Lung (tissue), 11 donors: ENCODE measurements at regions not wholly inside any gene's neighbourhood (a gene's known extent, or its start where the extent isn't known, plus 50 kb on each side); places are given as distances from the start of the nearest gene placed in this dataset.
"Not testable (repeated sequence)": the region's sequence is repeated elsewhere in the genome, so short reads cannot be mapped to it uniquely, and the experiment has no call there.

Experiments
- ATAC-seq: fragments of 200-7000 bp; cut with Tn5 transposase; one replicate; pipeline ENCODE4 v1.9.1; 2020; ENCODE audit warnings: moderate number of reproducible peaks; ENCODE audit not compliant: insufficient read depth, low FRiP score
- DNase-seq, 3 donors: peaks; one replicate each; pipeline ENCODE4 v3.0.0-alpha.2; 2013 to 2017
- H3K27ac ChIP-seq, 2 donors: one replicate each; pipeline ENCODE4 v1.5.1; 2013; ENCODE audit warnings: mild to moderate bottlenecking in 2 of 2, moderate library complexity in 2 of 2, control low read depth in 1 of 2, inconsistent platforms in 1 of 2, low read depth in 1 of 2, low read length in 1 of 2
- H3K27me3 ChIP-seq, 3 donors: one replicate each; pipeline ENCODE4 v1.5.1; 2013; ENCODE audit warnings: low read length in 2 of 3; ENCODE audit not compliant: control insufficient read depth in 3 of 3, insufficient read depth in 3 of 3
- H3K36me3 ChIP-seq, 4 donors: one replicate each; pipeline ENCODE4 v1.5.1; 2013; ENCODE audit warnings: low read length in 4 of 4, mild to moderate bottlenecking in 1 of 4, moderate library complexity in 1 of 4; ENCODE audit not compliant: control insufficient read depth in 4 of 4, insufficient read depth in 4 of 4
- H3K4me1 ChIP-seq, 5 donors: one replicate each; pipeline ENCODE4 v1.5.1; 2013; ENCODE audit warnings: low read length in 5 of 5, mild to moderate bottlenecking in 2 of 5, moderate library complexity in 1 of 5; ENCODE audit not compliant: control insufficient read depth in 5 of 5, insufficient read depth in 5 of 5
- H3K4me3 ChIP-seq: one replicate; pipeline ENCODE4 v1.5.1; 2013; ENCODE audit warnings: mild to moderate bottlenecking, control low read depth, moderate library complexity
- H3K9ac ChIP-seq, 2 donors: one replicate each; pipeline ENCODE4 v1.5.1; 2013; ENCODE audit warnings: low read length in 2 of 2, control low read depth in 1 of 2; ENCODE audit not compliant: insufficient read depth in 1 of 2
- H3K9me3 ChIP-seq, 4 donors: one replicate each; pipeline ENCODE4 v1.5.1; 2013; ENCODE audit warnings: low read length in 3 of 4, mild to moderate bottlenecking in 1 of 4, moderate library complexity in 1 of 4; ENCODE audit not compliant: control insufficient read depth in 4 of 4, insufficient read depth in 3 of 4
- CTCF ChIP-seq: IDR thresholded peaks from 2 replicates; pipeline ENCODE4 v1.5.1; 2012; ENCODE audit warnings: mild to moderate bottlenecking; ENCODE audit errors: control extremely low read depth, extremely low read depth
- WGBS, 2 donors: extraction: QIAGEN DNeasy Blood & Tissue Kit; methylation state at CpG; one replicate each; pipeline ENCODE4 v1.1.7; 2013; 5-methylcytosine and 5-hydroxymethylcytosine counted together
- donor health status: control.
- donor health status: control.
- donor health status: Bipolar disorder and iron deficiency.
- donor health status: healthy.
- donor health status: DM: yes; HTN: yes; CAD: no.

DNA sequence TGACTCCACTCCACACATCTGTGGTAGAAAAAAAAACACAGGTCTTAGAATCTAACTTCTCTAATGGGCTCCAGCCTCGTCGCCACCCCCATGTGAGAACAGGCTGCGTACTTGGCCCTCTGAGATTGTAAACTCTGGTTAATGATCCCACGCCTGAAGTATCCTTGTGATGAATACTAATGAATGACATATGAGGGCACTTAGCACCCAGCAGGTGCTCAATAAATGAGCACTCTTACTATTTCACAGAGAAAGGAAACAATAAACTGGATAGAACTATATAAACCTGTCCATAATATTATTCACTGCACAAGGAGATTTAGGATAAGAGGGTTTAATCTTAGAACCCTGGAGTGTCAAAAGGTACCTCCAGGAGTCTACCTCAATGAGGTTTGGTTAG is 310.1 kb upstream of the HNRNPA3 start:
- no peak overlapping the region for H3K4me3 ChIP-seq
- no peak overlapping the region for H3K27ac ChIP-seq
- no peaks in the 10 kb centered on the region for H3K27me3 ChIP-seq
- DNase-seq (no peak), ATAC-seq (no peak)
- H3K4me1 ChIP-seq = peaks cover 0 to 4% (median 0%) of the 10 kb centered on the region in 5 donors
- no peaks in the 10 kb centered on the region for H3K9me3 ChIP-seq
- 67 to 87% methylated on average over 4 of the region's 4 CpGs for WGBS, 2 donors
- no peaks in the 10 kb centered on the region for H3K36me3 ChIP-seq
- TF ChIP-seq CTCF = no peak
- no peak overlapping the region for H3K9ac ChIP-seq

DNA sequence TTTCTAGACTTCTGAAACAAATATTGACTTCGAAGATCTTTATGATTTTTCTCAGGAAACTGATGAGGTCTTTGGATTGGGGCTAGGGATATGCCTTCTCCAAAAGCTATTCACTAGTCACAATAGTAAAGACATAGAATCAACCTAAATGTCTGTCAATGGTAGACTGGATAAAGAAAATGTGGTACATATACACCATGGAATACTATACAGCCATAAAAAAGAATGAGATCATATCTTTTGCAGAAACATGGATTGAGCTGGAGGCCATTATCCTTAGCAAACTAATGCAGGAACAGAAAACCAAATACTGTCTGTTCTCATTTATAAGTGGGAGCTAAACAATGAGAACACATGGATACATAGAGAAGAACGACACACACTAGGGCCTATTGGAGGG is 308.5 kb upstream of the HNRNPA3 start:
- H3K27ac ChIP-seq, H3K9ac ChIP-seq, DNase-seq, H3K9me3 ChIP-seq, H3K4me3 ChIP-seq, H3K36me3 ChIP-seq, ATAC-seq, H3K4me1 ChIP-seq, H3K27me3 ChIP-seq: not testable (repeated sequence)
- WGBS, 2 donors = 94 to 95% methylated on average over 2 of the region's 2 CpGs

GRCh38 chr2:176907341-176907740 is 305.3 kb upstream of the HNRNPA3 start:
- Histone ChIP-seq H3K9me3 (no peaks in the 10 kb centered on the region), H3K9ac (no peak overlapping the region), H3K36me3 (no peaks in the 10 kb centered on the region), H3K27me3 (no peaks in the 10 kb centered on the region), H3K4me1 (peaks cover 0 to 4% (median 0%) of the 10 kb centered on the region in 5 donors), H3K27ac (no peak overlapping the region), H3K4me3 (no peak overlapping the region)
- no peak for ATAC-seq
- DNase-seq = peak in 1 of 3 donors; percentile 25
- 50 to 84% methylated on average over 3 of the region's 3 CpGs for WGBS, 2 donors
- TF ChIP-seq CTCF = no peak

- 60 to 79% methylated on average over 3 of the region's 3 CpGs for WGBS, 2 donors
- Histone ChIP-seq H3K9me3 (no peaks in the 10 kb centered on the region), H3K36me3 (no peaks in the 10 kb centered on the region), H3K27me3 (no peaks in the 10 kb centered on the region), H3K4me3 (no peak overlapping the region), H3K27ac (no peak overlapping the region), H3K4me1 (peaks cover 0 to 4% (median 0%) of the 10 kb centered on the region in 5 donors), H3K9ac (no peak overlapping the region)
- no peak for DNase-seq
- no peak for ATAC-seq
- TF ChIP-seq CTCF = no peak
Observed at GRCh38 chr2:176910828-176911227, 301.8 kb upstream of the HNRNPA3 start.
